ENCODE measurements at regions not wholly inside any gene's neighbourhood (a gene's known extent, or its start where the extent isn't known, plus 50 kb on each side); places are given as distances from the start of the nearest gene placed in this dataset.
"Not testable (repeated sequence)": the region's sequence is repeated elsewhere in the genome, so short reads cannot be mapped to it uniquely, and the experiment has no call there.

- WGBS, 2 donors, result 64 to 68% methylated on average over 2 of the region's 2 CpGs
- DNase-seq, result no peak
- no peak for TF ChIP-seq POLR2A (IDR thresholded peaks at IDR 0.05)
- TF ChIP-seq, protein P1, sequence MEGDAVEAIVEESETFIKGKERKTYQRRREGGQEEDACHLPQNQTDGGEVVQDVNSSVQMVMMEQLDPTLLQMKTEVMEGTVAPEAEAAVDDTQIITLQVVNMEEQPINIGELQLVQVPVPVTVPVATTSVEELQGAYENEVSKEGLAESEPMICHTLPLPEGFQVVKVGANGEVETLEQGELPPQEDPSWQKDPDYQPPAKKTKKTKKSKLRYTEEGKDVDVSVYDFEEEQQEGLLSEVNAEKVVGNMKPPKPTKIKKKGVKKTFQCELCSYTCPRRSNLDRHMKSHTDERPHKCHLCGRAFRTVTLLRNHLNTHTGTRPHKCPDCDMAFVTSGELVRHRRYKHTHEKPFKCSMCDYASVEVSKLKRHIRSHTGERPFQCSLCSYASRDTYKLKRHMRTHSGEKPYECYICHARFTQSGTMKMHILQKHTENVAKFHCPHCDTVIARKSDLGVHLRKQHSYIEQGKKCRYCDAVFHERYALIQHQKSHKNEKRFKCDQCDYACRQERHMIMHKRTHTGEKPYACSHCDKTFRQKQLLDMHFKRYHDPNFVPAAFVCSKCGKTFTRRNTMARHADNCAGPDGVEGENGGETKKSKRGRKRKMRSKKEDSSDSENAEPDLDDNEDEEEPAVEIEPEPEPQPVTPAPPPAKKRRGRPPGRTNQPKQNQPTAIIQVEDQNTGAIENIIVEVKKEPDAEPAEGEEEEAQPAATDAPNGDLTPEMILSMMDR (IDR thresholded peaks at IDR 0.05), result no peak
- intact Hi-C loops (cut with DNase I; ENCODE audit: low total_unique reads), result no loop called here
- Histone ChIP-seq H3K27me3 (no peaks in the 10 kb centered on the region), H3K4me3 (no peak overlapping the region), H3K27ac (no peak overlapping the region), H3K9me3 (no peaks in the 10 kb centered on the region), H3K4me1 (no peaks in the 10 kb centered on the region), H3K36me3 (ENCODE audit: low read depth, missing control alignments) (no peaks in the 10 kb centered on the region)
Observed at GRCh38 chr10:3654496-3654895, 130.5 kb downstream of the KLF6 start.

- intact Hi-C loops (cut with DNase I; ENCODE audit: low total_unique reads); H3K4me1 ChIP-seq; H3K9me3 ChIP-seq; H3K36me3 ChIP-seq (ENCODE audit: low read depth, missing control alignments); H3K27me3 ChIP-seq; H3K27ac ChIP-seq; H3K4me3 ChIP-seq; DNase-seq: not testable (repeated sequence)
- 94 to 100% methylated on average over 2 of the region's 2 CpGs for WGBS, 2 donors
Observed at GRCh38 chr10:3653303-3653702, 131.7 kb downstream of the KLF6 start.

GRCh38 chr10:3652886-3653285, 132.1 kb downstream of the KLF6 start:
- H3K4me1 ChIP-seq, result no peaks in the 10 kb centered on the region
- H3K9me3 ChIP-seq, result no peaks in the 10 kb centered on the region
- no peak overlapping the region for H3K27ac ChIP-seq
- no peaks in the 10 kb centered on the region for H3K36me3 ChIP-seq (ENCODE audit: low read depth, missing control alignments)
- H3K27me3 ChIP-seq, result no peaks in the 10 kb centered on the region
- H3K4me3 ChIP-seq, result no peak overlapping the region
- no peak for TF ChIP-seq POLR2A (IDR thresholded peaks at IDR 0.05)
- TF ChIP-seq, protein P1 (IDR thresholded peaks at IDR 0.05), result no peak
- intact Hi-C loops (cut with DNase I; ENCODE audit: low total_unique reads), result no loop called here
- WGBS, 2 donors, result 54% methylated on average over 13 of the region's 13 CpGs
- no peak for DNase-seq

- no peaks in the 10 kb centered on the region for H3K27me3 ChIP-seq
- no peaks in the 10 kb centered on the region for H3K36me3 ChIP-seq (ENCODE audit: low read depth, missing control alignments)
- H3K4me1 ChIP-seq, result no peaks in the 10 kb centered on the region
- no peak overlapping the region for H3K4me3 ChIP-seq
- TF ChIP-seq POLR2A (IDR thresholded peaks at IDR 0.05), result no peak
- TF ChIP-seq, protein P1 (IDR thresholded peaks at IDR 0.05), result no peak
- intact Hi-C loops (cut with DNase I; ENCODE audit: low total_unique reads), result no loop called here
- no peak for DNase-seq
- no peak overlapping the region for H3K27ac ChIP-seq
- no peaks in the 10 kb centered on the region for H3K9me3 ChIP-seq
- 97 to 100% methylated on average over 5 to 6 of the region's 6 CpGs for WGBS, 2 donors
Observed at GRCh38 chr10:3651969-3652653, 132.9 kb downstream of the KLF6 start.

GRCh38 chr10:3648576-3648975, 136.4 kb downstream of the KLF6 start:
- H3K27ac ChIP-seq, result no peak overlapping the region
- no peaks in the 10 kb centered on the region for H3K4me1 ChIP-seq
- no peaks in the 10 kb centered on the region for H3K9me3 ChIP-seq
- H3K4me3 ChIP-seq, result no peak overlapping the region
- no peaks in the 10 kb centered on the region for H3K27me3 ChIP-seq
- WGBS, 2 donors, result 69 to 79% methylated on average over 6 of the region's 6 CpGs
- no peaks in the 10 kb centered on the region for H3K36me3 ChIP-seq (ENCODE audit: low read depth, missing control alignments)
- TF ChIP-seq, protein P1 (IDR thresholded peaks at IDR 0.05), result no peak
- TF ChIP-seq POLR2A (IDR thresholded peaks at IDR 0.05), result no peak
- intact Hi-C loops (cut with DNase I; ENCODE audit: low total_unique reads), result no loop called here
- no peak for DNase-seq
